ENCODE measurements at regions not wholly inside any gene's neighbourhood (a gene's known extent, or its start where the extent isn't known, plus 50 kb on each side); places are given as distances from the start of the nearest gene placed in this dataset.

DNA sequence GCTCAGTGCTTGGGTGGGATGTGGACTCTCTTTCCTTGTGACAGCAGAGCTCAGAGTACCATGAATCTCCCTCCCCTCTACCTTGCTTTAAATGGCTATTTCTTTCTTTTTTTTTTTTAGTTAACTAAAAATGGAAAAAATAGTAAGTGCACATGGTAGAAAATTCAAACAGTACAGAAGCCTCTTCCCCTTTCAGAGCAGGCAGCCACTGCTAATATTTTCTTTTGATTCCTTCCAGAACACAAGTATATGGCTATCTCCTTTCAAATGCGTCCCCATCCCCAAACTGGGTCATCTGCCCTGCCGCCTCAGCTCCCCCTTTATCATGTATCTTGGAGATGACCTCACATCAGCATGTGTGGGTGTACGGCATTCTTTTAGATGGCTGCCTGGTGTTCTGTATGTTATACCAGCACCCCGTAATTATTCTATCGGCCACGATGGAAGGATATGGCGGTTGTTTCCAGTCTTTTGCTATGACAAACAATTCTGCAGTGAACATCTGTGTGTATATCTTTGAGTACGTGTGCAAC is 70.5 kb upstream of the DLX2 start:
- no peaks in the 10 kb centered on the region for H3K36me3 ChIP-seq (ENCODE audit: insufficient read depth in 1 of 2, low read depth in 1 of 2)
- peak overlapping the region; percentile 75 for H3K4me3 ChIP-seq
- H3K9me3 ChIP-seq: no peaks in the 10 kb centered on the region
- H3K4me1 ChIP-seq: no peaks in the 10 kb centered on the region
- no peak overlapping the region for H3K27ac ChIP-seq
- peaks cover 0 to 4% (median 0%) of the 10 kb centered on the region in 3 donors for H3K27me3 ChIP-seq (ENCODE audit: insufficient read depth in 3 of 3, low read length in 2 of 3)
- intact Hi-C loops (cut with DNase I): no loop called here
- WGBS, 3 donors: 86 to 88% (median 88%) methylated on average over 8 of the region's 8 CpGs
- no peak for DNase-seq
- TF ChIP-seq, protein P1, sequence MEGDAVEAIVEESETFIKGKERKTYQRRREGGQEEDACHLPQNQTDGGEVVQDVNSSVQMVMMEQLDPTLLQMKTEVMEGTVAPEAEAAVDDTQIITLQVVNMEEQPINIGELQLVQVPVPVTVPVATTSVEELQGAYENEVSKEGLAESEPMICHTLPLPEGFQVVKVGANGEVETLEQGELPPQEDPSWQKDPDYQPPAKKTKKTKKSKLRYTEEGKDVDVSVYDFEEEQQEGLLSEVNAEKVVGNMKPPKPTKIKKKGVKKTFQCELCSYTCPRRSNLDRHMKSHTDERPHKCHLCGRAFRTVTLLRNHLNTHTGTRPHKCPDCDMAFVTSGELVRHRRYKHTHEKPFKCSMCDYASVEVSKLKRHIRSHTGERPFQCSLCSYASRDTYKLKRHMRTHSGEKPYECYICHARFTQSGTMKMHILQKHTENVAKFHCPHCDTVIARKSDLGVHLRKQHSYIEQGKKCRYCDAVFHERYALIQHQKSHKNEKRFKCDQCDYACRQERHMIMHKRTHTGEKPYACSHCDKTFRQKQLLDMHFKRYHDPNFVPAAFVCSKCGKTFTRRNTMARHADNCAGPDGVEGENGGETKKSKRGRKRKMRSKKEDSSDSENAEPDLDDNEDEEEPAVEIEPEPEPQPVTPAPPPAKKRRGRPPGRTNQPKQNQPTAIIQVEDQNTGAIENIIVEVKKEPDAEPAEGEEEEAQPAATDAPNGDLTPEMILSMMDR (IDR thresholded peaks at IDR 0.05): no peak
- peak in 1 of 4 donors; percentile 25 for ATAC-seq

DNA sequence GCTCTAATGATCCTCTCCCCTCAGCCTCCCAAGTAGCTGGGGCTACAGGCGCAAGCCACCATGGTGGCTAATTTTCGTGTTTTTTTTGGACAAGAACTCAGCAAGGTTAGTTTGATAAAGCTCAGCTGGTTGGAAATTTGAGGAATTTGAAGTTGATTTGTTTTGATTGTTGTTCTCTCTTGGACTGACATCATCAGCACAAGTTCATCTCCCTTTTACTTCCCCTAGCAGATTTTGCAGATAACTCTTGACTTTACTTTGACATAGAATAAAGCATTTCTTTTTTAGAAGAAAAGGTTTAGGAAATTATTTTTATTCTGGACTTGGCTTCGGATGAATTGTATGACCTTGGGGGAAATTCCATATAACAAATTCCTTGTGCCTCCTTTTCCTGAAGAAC is 74.9 kb upstream of the DLX2 start:
- no peak for ATAC-seq
- DNase-seq: no peak
- Histone ChIP-seq H3K9me3 (no peaks in the 10 kb centered on the region), H3K27me3 (ENCODE audit: insufficient read depth in 3 of 3, low read length in 2 of 3) (peaks cover 0 to 4% (median 0%) of the 10 kb centered on the region in 3 donors), H3K4me1 (no peaks in the 10 kb centered on the region), H3K4me3 (no peak overlapping the region), H3K36me3 (ENCODE audit: insufficient read depth in 1 of 2, low read depth in 1 of 2) (no peaks in the 10 kb centered on the region), H3K27ac (no peak overlapping the region)
- intact Hi-C loops (cut with DNase I): no loop called here
- TF ChIP-seq, protein P1 (IDR thresholded peaks at IDR 0.05): no peak
- WGBS, 3 donors: 82 to 88% (median 86%) methylated on average over 3 of the region's 3 CpGs

DNA sequence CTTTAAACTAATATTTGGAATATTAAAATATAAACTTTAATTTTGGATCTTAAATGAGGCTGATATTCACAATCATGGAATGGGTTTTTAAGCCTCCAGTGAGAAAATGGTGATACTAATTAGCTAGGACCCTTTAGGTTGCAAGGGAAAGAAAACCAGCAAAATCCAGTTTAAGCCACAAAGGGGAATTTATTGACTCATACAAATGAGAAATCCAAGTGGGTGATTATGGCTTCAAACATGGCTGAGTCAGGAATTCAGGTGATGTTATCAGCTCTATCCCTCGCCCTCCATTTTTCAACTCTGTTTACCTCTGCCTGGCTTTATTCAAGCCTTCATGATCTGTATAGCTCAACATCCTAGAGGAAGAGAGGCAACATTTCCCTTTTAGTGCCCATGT is 75.3 kb upstream of the DLX2 start:
- H3K4me3 ChIP-seq: no peak overlapping the region
- no peaks in the 10 kb centered on the region for H3K9me3 ChIP-seq
- WGBS, 3 donors: 93 to 96% (median 93%) methylated on average over 1 of the region's 1 CpG
- TF ChIP-seq, protein P1 (IDR thresholded peaks at IDR 0.05): no peak
- DNase-seq (no peak), ATAC-seq (no peak)
- H3K27me3 ChIP-seq (ENCODE audit: insufficient read depth in 3 of 3, low read length in 2 of 3): peaks cover 0 to 3% (median 0%) of the 10 kb centered on the region in 3 donors
- no peak overlapping the region for H3K27ac ChIP-seq
- intact Hi-C loops (cut with DNase I): no loop called here
- no peaks in the 10 kb centered on the region for H3K36me3 ChIP-seq (ENCODE audit: insufficient read depth in 1 of 2, low read depth in 1 of 2)
- no peaks in the 10 kb centered on the region for H3K4me1 ChIP-seq

DNA sequence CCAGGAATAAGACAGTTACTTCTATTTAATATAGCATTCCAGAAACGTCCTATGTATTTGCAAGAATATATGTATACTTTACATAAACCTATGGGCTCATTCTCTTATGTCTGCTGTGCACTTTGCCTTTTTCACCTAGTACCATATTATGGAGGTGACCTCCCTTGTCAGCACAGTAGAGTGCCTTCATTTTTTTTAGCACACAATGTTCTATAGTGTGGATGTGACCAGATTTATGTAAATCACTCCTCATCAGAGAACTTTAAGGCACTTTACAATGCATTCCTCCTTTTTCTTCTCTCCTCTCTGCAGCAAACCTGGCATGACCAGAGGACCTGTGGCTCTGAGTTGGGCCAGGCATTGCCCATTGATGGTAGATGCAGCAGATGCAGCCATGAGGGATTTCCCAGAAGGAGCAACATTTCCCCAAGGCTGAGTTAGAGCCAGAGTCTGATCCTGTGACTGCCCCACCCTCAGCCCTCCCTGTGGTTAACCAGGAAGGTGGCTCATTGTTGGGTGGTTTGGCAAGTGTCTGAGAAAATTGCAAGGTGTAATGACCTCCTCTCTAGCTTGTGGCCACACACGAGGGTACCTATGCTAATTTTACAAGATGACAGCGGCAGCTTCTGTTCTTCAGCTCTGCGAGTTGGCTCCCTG is 76.5 kb upstream of the DLX2 start:
- Histone ChIP-seq H3K36me3 (ENCODE audit: insufficient read depth in 1 of 2, low read depth in 1 of 2) (no peaks in the 10 kb centered on the region), H3K27me3 (ENCODE audit: insufficient read depth in 3 of 3, low read length in 2 of 3) (no peaks in the 10 kb centered on the region), H3K9me3 (no peaks in the 10 kb centered on the region), H3K27ac (no peak overlapping the region), H3K4me3 (no peak overlapping the region), H3K4me1 (no peaks in the 10 kb centered on the region)
- intact Hi-C loops (cut with DNase I): no loop called here
- DNase-seq (no peak), ATAC-seq (no peak)
- WGBS, 3 donors: 55 to 63% (median 60%) methylated on average over 4 of the region's 4 CpGs
- TF ChIP-seq, protein P1 (IDR thresholded peaks at IDR 0.05): no peak

DNA sequence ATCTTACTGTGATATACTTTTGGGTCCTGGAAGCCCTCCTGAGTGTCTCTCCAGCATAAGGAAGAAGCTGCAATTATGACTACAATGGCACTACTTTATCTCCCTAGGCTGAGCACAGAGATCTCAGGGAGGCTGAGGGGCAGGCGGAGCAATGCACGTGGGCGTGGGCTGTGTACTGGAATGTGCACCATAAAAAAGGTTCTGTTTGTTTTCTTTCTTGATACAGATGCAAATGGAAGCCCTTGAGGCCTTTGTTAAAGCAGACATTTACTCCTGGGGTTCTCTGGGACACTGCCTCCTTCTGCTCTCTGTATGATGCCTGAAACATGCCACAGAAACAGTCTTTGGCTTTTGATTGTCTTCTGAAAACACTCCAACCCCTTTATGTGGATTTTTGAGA is 79.1 kb upstream of the DLX2 start:
- Histone ChIP-seq H3K4me3 (no peak overlapping the region), H3K27ac (no peak overlapping the region), H3K36me3 (ENCODE audit: insufficient read depth in 1 of 2, low read depth in 1 of 2) (no peaks in the 10 kb centered on the region), H3K27me3 (ENCODE audit: insufficient read depth in 3 of 3, low read length in 2 of 3) (no peaks in the 10 kb centered on the region), H3K9me3 (peaks cover 8% of the 10 kb centered on the region), H3K4me1 (no peaks in the 10 kb centered on the region)
- TF ChIP-seq, protein P1 (IDR thresholded peaks at IDR 0.05): no peak
- intact Hi-C loops (cut with DNase I): no loop called here
- WGBS, 3 donors: 57 to 67% (median 65%) methylated on average over 3 of the region's 3 CpGs
- DNase-seq (no peak), ATAC-seq (no peak)
